ENCODE measurements at regions not wholly inside any gene's neighbourhood (a gene's known extent, or its start where the extent isn't known, plus 50 kb on each side); places are given as distances from the start of the nearest gene placed in this dataset.

- H3K36me3 ChIP-seq (replicated peaks in 1 of 2; ENCODE audit: control insufficient read depth in 1 of 2, insufficient read depth in 2 of 2, low read length in 2 of 2) = no peaks in the 10 kb centered on the region
- H3K4me2 ChIP-seq (replicated peaks; ENCODE audit: extremely low read depth, low read length, poor library complexity, severe bottlenecking) = no peak overlapping the region
- no peaks in the 10 kb centered on the region for H4K20me1 ChIP-seq (ENCODE audit: insufficient read depth, low read length)
- H3K9me3 ChIP-seq (replicated peaks in 1 of 2; ENCODE audit: control insufficient read depth in 1 of 2, insufficient read depth in 1 of 2, low read length in 2 of 2) = peaks cover 1 to 6% of the 10 kb centered on the region in 2 donors
- no peak overlapping the region for H3K4me3 Mint-ChIP-seq
- H3K4me3 ChIP-seq (replicated peaks in 1 of 3; ENCODE audit: low read depth in 2 of 3, low read length in 3 of 3) = no peak overlapping the region
- H3K27me3 Mint-ChIP-seq (ENCODE audit: low read depth in 3 of 3) = no peaks in the 10 kb centered on the region
- H3K79me2 ChIP-seq (ENCODE audit: insufficient read depth, low read length) = no peaks in the 10 kb centered on the region
- DNase-seq = no peak
- H3K9me3 Mint-ChIP-seq = peaks cover 0 to 19% (median 4%) of the 10 kb centered on the region in 7 donors
- H2AFZ ChIP-seq (ENCODE audit: insufficient read depth, low read depth, low read length, poor library complexity, severe bottlenecking) = no peak overlapping the region
- no peaks in the 10 kb centered on the region for H3K36me3 Mint-ChIP-seq
- WGBS (ENCODE audit: insufficient coverage) = no CpG with 5 or more reads among the region's 3 CpGs
- H3K4me1 Mint-ChIP-seq = no peaks in the 10 kb centered on the region
- H3K27ac Mint-ChIP-seq = peak overlapping the region in 1 of 7 donors; percentile 65
- no peak overlapping the region for H3K27ac ChIP-seq (ENCODE audit: low read depth in 1 of 2, low read length in 2 of 2)
- no peak for TF ChIP-seq CTCF (IDR thresholded peaks at IDR 0.05)
- H3K9ac ChIP-seq (ENCODE audit: insufficient read depth, low read length, poor library complexity, severe bottlenecking) = no peak overlapping the region
- intact Hi-C loops (cut with micrococcal nuclease) = no loop called here
- H3K4me1 ChIP-seq (ENCODE audit: control insufficient read depth in 1 of 2, insufficient read depth in 2 of 2, low read length in 2 of 2) = no peaks in the 10 kb centered on the region
- no peaks in the 10 kb centered on the region for H3K27me3 ChIP-seq (ENCODE audit: control insufficient read depth in 2 of 2, insufficient read depth in 2 of 2, low read length in 2 of 2)
Measured at GRCh38 chr20:16955971-16956370, 207.8 kb downstream of the OTOR start.

GRCh38 chr20:16965401-16965800 is 217.2 kb downstream of the OTOR start:
- no CpG with 5 or more reads among the region's 2 CpGs for WGBS (ENCODE audit: insufficient coverage)
- no peak overlapping the region for H3K9ac ChIP-seq (ENCODE audit: insufficient read depth, low read length, poor library complexity, severe bottlenecking)
- no peaks in the 10 kb centered on the region for H3K79me2 ChIP-seq (ENCODE audit: insufficient read depth, low read length)
- no peak for DNase-seq
- no peaks in the 10 kb centered on the region for H3K36me3 ChIP-seq (replicated peaks in 1 of 2; ENCODE audit: control insufficient read depth in 1 of 2, insufficient read depth in 2 of 2, low read length in 2 of 2)
- H3K27me3 ChIP-seq (ENCODE audit: control insufficient read depth in 2 of 2, insufficient read depth in 2 of 2, low read length in 2 of 2) = no peaks in the 10 kb centered on the region
- no peak overlapping the region for H2AFZ ChIP-seq (ENCODE audit: insufficient read depth, low read depth, low read length, poor library complexity, severe bottlenecking)
- no peaks in the 10 kb centered on the region for H3K4me1 ChIP-seq (ENCODE audit: control insufficient read depth in 1 of 2, insufficient read depth in 2 of 2, low read length in 2 of 2)
- H4K20me1 ChIP-seq (ENCODE audit: insufficient read depth, low read length) = no peaks in the 10 kb centered on the region
- H3K9me3 Mint-ChIP-seq = peaks cover 3 to 16% (median 10%) of the 10 kb centered on the region in 7 donors
- H3K27ac ChIP-seq (ENCODE audit: low read depth in 1 of 2, low read length in 2 of 2) = no peak overlapping the region
- no peaks in the 10 kb centered on the region for H3K27me3 Mint-ChIP-seq (ENCODE audit: low read depth in 3 of 3)
- H3K4me1 Mint-ChIP-seq = no peaks in the 10 kb centered on the region
- no peak for TF ChIP-seq CTCF (IDR thresholded peaks at IDR 0.05)
- no peaks in the 10 kb centered on the region for H3K36me3 Mint-ChIP-seq
- no peak overlapping the region for H3K27ac Mint-ChIP-seq
- no peak overlapping the region for H3K4me2 ChIP-seq (replicated peaks; ENCODE audit: extremely low read depth, low read length, poor library complexity, severe bottlenecking)
- H3K4me3 Mint-ChIP-seq = no peak overlapping the region
- intact Hi-C loops (cut with micrococcal nuclease) = no loop called here
- H3K9me3 ChIP-seq (replicated peaks in 1 of 2; ENCODE audit: control insufficient read depth in 1 of 2, insufficient read depth in 1 of 2, low read length in 2 of 2) = peaks cover 10 to 12% of the 10 kb centered on the region in 2 donors
- H3K4me3 ChIP-seq (replicated peaks in 1 of 3; ENCODE audit: low read depth in 2 of 3, low read length in 3 of 3) = no peak overlapping the region

Data from CD14-positive monocyte (primary cell).